Esophagus muscularis mucosa (tissue), 4 donors: ENCODE measurements at regions not wholly inside any gene's neighbourhood (a gene's known extent, or its start where the extent isn't known, plus 50 kb on each side); places are given as distances from the start of the nearest gene placed in this dataset.
"Not testable (repeated sequence)": the region's sequence is repeated elsewhere in the genome, so short reads cannot be mapped to it uniquely, and the experiment has no call there.

ENCODE experiments used
- EP300 ChIP-seq: sonication (generic); formaldehyde crosslinking; IDR thresholded peaks from one replicate; pipeline ENCODE4 v1.6.1; 2017; ENCODE audit warnings: antibody characterized with exemption
- POLR2A ChIP-seq: fragments of 450-650 bp; IDR thresholded peaks from one replicate; pipeline ENCODE4 v1.6.1; 2017; ENCODE audit warnings: antibody characterized with exemption, moderate library complexity, mild to moderate bottlenecking, low read depth
- POLR2AphosphoS5 ChIP-seq, 2 donors: sonication (generic); formaldehyde crosslinking; IDR thresholded peaks; one replicate each; pipeline ENCODE4 v1.6.1; 2017; ENCODE audit warnings: antibody characterized with exemption in 2 of 2
- TF ChIP-seq, protein P1 (sequence below), 3 experiments: fragments of 200-600 bp in 2 of 3; fragments of 450-650 bp in 1 of 3; sonication (generic) in 2 of 3; IDR thresholded peaks; one replicate each; pipeline ENCODE4 v1.5.1; 2017 to 2019; ENCODE audit warnings: antibody characterized with exemption in 3 of 3, mild to moderate bottlenecking in 2 of 3, moderate library complexity in 1 of 3

DNA sequence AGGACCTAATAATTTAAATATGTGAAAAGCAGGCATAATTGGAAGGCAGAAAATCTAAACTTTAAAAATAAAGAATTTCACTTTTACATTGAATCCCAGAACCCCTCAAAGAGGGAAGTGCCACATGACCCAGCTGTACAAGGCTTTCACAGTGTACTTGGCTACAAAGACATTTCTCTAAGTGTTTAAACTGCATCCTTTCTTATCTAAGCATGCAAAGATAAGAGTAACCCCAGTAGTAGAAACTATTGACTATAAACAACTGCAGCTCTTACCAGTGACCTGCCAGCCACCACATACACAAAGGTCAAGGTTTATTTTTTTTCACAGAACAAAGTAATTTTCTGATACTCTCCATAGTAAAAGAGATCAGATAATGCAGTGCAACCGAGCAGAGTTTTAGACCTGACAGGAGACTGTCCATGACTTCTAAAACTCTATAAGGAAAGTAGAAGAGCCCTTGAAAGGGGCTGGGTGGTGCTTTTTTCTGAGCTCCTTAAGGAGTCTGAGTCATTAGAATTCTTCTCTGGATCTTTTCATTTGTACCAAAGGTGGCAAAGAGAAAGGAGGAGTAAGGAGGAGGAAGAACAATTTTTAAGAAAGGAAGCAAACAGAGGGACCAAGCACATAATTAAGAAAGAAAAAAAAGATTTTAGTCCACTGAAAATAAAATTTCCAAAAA lies 750.6 kb downstream of the PRIM2 start:
- TF ChIP-seq, protein P1, sequence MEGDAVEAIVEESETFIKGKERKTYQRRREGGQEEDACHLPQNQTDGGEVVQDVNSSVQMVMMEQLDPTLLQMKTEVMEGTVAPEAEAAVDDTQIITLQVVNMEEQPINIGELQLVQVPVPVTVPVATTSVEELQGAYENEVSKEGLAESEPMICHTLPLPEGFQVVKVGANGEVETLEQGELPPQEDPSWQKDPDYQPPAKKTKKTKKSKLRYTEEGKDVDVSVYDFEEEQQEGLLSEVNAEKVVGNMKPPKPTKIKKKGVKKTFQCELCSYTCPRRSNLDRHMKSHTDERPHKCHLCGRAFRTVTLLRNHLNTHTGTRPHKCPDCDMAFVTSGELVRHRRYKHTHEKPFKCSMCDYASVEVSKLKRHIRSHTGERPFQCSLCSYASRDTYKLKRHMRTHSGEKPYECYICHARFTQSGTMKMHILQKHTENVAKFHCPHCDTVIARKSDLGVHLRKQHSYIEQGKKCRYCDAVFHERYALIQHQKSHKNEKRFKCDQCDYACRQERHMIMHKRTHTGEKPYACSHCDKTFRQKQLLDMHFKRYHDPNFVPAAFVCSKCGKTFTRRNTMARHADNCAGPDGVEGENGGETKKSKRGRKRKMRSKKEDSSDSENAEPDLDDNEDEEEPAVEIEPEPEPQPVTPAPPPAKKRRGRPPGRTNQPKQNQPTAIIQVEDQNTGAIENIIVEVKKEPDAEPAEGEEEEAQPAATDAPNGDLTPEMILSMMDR (IDR thresholded peaks at IDR 0.05): not testable (repeated sequence)
- TF ChIP-seq POLR2AphosphoS5 (IDR thresholded peaks at IDR 0.05); EP300; POLR2A: not testable (repeated sequence)
